HG02571 (cell line): ENCODE measurements at regions not wholly inside any gene's neighbourhood (a gene's known extent, or its start where the extent isn't known, plus 50 kb on each side); places are given as distances from the start of the nearest gene placed in this dataset.

ENCODE experiments used
- ATAC-seq: cut with Tn5 transposase; IDR thresholded peaks from one replicate; pipeline ENCODE4 v1.9.1; 2021; ENCODE audit warnings: mild to moderate bottlenecking, moderate library complexity; ENCODE audit not compliant: unreplicated experiment

DNA sequence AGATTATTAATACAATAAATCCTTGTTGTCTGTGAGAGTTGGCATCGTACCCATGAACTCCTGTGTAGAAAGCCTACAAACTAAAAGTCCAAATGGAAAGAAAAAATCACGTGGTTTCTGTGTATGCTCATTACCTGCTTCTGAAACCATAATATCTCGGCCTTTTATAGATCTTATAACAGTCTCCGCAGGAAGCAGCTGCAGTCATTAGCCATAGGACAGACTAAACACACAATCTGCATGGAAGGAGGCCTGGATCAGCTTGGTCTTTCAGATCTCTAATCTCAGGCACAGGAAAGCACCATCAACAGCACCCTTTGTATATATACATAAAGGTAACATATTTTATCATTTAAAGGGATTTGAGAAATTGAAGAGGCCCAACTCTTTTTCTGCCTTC is 508.9 kb upstream of the TCF4 start:
- ATAC-seq: no peak

DNA sequence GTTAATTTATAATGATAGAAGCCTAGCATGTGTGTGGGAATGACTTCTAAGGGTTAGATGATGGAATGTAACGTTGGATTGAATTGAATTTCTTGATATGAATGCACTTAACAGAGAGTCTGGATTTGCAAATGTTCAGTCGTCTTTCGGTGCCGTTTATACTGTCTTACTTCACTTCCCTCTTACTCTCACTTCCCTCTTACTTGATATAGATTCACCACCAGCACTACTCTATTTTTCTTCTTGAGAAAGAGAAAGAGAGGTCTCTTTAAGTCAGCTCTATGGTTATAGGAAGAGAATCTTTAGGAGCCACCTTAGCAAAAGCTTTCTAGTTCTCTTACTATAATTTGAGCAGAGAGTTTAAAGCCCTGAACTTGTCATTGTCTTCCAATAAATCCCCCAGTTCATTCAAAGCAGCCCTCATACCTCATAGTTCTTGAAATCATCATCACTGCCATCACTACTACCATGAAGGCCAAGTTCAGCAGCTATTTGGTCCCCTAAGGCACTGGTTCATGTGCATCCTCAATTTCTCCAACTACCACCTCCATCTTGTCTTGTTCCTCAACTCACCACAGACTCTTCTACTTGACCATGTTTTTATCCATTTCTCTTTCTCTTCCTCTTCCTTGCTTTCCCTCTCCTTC is 501.7 kb upstream of the TCF4 start:
- no peak for ATAC-seq

DNA sequence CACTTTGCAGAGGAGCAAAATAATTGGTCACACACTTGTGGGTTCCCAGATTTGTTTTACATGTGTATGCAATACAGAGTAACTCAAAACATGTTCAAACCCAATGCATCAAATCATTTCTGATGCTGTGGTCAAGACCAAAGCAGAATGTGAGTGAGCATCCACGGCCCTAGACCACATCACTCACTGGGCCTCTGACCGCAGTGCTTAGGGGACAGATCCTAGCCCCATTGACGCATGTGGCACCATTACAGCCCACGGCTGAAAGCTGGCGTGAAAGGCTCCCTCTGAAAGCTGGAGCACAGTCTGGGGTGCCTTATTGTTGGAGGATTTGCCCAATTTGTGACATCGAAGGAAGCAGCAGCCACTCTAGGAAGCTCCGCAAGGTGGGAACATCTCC is 498.8 kb upstream of the TCF4 start:
- no peak for ATAC-seq

DNA sequence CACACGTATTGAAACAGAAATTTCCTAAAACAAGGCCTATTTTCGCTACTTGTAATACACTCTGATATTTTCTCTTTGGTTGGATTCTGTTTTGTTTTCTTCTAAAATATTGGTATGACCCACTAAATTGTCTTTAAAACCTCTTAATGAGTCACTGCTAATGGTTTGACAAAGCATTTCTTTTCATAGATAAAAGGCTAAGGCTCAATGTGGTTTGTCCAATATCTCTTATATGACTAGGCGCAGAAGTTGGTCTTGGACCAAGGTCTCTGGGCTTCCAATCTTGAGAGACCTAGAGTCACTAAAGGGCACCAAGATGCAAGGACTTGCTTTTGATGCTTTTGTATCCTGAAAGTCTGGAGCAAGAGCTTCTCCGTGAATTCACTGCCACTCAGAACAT is 498.2 kb upstream of the TCF4 start:
- no peak for ATAC-seq

DNA sequence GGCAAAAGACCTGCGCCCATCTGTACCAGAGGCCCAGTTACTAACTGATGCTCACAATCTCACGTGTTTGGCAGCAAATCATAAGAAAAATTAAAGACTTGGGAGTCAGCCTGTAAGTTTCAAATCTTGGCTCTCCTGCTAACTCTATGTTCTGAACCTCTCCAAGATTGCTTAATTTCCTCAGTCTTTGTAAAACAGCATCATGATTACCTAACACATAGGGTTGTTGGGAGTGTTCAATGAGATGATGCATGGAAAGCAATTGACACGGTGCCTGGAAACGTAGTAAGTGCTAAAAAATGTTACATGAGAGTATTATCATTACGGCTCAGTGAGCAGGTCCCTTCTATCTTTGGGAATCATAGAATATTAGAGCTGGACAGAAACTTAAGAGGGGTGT is 497.6 kb upstream of the TCF4 start:
- ATAC-seq: no peak

DNA sequence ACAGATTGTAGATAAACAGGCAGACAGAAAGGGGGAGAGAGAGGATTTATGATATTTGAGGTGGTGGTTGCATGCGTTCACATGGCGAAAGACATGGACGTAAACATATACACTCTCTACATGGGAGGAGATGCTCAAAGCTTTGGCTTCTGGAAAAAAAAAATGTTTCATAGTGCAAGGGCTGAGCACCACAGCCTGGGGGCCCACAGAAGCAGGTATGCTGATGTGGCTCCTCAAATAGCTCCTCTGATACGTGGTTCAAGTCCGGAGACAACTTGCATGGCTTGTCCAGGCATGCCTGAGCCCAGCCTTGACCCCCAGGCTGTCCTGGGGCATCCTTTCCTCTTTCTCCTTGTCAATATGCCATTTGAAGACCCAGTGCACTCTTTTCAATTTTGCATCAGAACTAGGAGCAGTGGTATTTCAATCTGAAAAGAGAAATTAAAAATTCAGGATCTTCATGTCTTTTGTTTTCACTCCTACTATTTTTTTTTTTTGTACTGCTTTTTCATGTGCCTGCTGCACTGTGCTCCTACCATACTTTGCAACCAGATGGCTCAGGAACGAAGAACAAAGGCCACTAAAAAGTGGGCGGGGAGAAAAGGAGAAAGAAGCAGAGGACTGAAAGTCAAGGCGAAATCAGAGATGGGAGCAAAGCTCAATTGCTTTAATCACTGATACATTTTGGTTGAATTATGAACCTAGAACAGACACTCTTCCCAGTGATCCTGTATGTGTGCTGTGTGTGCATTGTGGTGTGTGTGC is 495.7 kb upstream of the TCF4 start:
- no peak for ATAC-seq

DNA sequence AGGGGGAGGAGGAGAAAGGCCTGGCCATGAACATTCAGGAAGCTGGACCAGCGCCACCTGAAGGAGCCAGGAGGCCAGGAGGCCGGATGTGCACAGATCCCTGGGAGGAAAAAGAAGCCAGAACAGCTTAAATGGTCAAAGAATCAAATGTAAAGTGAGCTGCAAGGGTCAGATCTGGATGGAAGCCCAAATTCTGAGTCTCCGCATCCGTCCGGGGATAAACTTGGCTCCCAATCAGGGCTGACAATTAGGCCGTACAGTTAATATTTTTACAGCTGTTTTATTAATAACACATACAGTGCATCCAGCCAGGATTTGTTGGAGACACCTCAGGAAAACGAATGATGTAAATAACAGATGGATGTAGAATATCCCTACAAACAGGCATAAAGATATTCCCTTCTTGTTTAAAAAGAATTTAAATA is 495.1 kb upstream of the TCF4 start:
- no peak for ATAC-seq

DNA sequence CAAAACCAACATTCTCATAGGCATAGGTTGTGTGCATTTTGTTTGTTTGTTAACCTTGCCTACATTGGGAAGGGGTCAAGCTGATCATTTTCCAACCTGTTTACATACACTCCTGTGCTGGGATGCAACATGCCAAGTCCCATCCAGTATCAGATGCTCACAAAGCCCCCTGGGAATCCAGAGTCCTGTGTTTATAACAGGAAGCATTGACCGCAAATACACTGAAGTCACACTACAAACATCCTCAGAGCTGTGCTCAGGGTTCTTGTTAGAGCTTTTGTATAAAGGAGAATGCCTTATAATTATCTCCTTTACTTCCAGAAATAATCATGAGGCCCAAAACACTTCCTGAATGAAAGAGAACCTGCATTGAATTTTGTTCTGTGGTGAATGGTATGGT is 488.7 kb upstream of the TCF4 start:
- ATAC-seq: no peak

DNA sequence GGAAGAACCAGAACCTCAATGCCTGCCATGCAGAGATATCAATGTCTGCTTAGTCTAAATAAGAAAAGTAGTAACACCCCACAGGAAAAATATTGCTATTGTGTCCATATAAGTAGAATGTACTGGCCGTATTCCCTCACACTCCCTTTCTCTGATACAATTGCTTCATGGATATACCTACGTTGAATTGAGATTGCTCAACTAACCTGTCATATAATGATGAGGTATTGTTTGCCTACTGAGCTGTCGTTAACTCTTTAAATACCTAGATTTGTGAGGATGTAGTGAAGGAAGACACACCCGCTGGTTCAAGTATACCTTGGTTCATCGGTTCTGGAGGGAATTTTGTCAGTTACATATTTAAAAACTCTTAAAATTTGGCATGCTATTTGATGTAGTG is 480.7 kb upstream of the TCF4 start:
- ATAC-seq: no peak

DNA sequence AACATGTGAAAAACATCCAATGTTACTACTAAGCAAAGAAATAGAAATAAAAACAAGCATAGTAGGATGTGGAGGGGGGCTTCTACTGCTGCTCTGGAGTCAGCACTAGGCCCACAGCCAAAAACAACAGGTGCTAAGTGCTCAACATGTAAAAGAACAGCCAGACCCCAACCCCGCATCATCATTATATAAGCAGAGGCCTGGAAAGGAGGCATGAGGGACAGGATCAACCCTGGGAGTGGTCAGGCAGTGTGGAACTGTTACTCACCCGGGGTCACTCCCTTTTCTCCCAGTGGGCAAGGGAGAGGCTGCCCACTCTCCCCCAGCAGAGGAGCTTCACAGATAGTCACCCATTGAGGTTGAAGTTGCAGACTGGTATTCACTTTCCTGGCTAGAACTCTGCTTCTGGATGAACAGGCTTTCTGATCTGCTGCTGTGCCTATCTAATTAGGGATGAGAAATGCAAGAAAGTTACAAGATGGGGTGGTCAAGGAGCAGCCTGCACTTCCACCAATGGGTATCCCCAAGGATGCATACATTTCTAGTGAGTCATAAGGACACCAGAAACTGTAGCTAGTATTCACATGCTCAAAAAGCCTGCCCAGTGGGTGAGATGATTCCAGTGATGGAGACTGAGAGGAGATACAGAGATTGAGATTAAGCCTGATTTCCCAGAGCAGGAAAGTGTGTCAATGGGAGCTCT is 480.1 kb upstream of the TCF4 start:
- no peak for ATAC-seq

DNA sequence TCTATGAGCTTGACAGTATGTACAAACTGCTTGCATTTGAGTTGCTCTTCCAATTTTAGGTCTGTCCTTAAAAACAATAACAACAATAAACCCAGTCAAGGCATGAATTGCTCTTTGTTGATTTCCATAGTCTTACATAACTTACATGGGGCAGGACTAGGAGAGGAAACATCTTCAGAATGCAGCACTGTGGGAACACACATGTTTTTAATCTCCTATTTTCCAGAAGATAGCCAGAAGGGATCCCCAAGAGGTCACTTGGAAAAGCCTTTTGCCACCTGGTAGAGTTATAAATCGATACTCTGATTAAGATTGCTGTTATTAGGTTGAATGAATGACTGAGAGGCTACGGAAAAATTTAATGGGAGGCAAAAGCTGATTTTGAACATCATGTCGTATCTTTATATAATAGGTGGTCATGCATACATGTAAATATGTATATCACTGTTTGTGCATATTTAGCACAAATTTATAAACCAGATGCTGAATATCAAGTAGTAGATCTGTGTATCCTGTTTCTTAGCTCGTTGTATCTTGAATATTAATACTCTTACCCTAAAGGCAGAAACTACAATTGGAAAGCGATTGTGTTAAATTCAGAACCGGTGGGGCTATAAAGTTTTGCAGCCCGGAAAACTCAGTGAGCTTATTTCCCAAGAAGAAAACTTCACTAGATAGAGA is 479.4 kb upstream of the TCF4 start:
- no peak for ATAC-seq

DNA sequence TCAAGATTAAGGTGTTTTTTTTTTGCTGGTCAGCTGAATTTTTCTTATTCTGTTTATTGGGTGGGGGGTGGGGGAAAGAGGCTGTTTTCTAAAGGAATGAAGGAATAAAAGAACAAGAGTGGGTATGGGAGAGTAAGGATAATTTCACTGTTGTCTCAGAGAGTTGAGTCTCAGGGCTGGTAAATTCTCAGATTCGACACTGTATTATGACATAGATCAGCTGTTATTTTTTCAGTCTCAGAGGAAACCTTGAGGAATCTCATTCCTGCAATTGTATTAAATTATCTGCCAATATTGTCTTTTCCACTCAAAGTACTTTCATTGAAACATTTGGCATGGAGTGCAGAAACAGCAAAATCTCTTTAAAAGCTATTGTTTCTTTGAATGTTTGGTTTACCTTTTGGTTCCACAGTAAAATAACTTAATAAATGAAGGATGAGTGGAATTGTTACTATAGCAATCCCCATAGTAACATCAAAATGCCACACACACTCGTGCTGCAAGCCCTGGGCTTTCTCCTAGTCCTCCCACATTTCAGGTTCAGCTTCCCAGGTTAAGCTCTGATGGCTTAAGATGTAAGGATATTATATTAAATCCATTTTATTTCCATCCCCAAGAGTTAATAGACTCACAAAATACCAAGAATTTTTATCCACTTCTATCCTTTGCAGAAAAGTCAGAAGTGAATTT is 478.7 kb upstream of the TCF4 start:
- no peak for ATAC-seq

DNA sequence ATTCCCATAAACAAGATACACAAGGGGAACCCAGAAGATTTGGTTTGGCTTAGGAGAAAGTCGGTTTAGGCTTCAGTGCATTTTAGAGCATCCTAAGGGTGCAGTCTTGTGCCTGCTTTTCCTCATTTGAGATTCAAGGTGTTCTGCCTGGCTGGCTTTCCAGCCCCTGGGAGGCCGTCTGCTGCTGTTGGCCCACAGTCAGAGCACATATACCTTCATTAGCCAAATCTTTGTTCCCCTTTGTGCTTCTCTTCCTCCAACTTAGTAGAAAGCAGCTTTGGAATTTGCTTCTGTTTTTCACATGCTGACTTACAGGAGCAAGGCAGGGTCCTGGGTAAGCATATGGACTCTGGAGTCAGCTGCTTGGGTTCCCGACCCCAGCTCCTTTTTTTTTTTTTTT is 477.1 kb upstream of the TCF4 start:
- no peak for ATAC-seq

DNA sequence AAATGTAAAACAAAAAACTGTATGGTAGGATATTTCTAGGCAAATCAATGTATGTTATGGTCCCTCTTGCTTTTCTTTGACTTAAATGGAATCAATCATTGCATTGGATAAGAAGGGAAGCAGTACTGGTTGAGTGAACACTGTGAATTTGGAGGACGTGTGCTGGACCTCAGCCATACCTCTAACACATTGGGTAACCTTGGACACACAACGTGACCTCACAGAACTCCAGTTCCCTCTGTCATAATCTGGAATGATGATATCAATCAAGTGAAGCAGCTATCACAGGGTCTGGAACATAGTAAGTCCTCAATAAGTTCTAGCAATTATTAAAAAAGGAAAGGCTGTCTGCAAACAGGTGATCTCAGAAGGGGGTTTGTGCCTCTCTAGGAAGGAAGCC is 474.9 kb upstream of the TCF4 start:
- no peak for ATAC-seq

DNA sequence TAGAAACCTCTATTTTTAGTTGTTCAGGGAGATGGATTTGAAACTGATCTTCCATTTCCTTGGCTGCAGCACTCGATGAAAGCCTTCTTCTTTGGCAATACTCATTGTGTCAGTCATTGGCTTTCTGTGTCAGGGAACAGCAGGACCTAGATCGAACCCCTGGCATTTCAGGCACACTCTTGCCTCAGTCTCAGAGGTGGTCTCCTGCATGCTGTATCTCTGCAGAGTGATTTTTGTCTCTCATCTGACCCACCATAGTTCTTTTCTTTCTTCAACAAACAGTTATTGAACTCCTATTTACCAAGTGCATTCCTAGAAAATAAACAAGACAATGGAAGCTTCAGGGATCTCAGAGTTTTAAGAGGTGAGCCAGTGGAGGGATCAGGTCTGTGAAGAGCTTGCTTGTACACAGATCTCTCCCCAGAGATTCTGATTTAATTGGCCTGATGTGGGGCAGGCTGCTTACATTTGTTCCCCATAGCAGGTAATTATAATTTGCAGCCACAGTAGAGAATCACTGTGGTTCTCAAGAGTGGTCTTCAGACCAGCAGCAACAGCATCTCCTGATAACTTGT is 473.1 kb upstream of the TCF4 start:
- no peak for ATAC-seq

DNA sequence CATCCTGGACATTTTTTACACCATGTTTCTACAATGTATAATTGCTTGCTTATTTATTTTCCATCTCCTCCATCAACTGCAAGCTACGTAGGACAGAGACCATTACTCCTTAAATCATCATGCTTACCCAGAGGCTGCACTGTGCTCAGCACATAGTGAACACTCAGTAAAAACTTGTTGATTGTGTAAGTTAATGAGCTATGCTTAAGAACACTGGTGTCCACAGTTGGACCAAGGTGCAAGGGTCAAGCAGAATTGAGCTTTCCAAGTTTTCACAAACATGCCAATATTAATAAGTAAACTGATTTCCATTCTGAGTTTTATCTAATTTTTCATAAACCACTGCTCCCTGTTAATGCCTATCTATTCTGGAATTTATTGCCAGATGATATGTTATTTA is 464.2 kb upstream of the TCF4 start:
- ATAC-seq: no peak

DNA sequence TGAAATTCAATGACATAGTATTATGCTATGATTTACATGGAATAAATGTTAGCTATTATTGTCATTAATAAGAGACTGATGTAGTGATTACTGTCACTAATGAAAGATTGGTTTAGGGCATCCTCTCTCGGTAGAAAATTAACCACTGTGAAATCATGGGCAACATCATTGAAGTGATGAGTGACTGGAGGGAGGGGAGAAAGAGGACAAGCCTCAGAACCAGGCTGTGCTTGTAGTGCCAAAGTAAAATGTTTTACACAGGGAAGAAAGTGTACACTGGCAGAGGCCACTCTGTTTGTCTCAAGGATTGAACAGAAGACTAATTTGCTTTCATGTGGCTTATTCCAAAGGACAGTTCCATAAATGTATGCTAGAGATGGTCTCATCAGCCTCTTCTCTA is 456.2 kb upstream of the TCF4 start:
- no peak for ATAC-seq

DNA sequence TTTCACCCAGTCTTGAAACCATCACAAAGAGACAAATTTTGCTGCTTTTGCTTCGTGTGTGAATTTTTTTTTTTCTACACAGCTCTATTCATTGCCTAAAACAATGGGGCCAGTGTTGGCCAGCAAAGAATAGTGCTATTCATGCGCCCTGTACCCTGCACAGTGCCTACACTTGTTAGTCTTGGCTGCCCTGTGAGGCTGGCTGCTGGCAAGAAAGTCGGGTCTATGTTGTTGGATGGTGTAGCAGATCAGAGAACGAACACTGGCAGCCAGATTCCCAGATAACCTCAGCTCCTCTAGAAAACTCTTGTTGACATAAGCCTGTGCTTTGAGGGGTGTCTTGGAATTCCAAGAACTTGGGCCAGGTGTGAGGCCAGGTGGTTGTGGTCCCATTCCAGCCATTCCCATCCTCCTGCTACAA is 455.7 kb upstream of the TCF4 start:
- ATAC-seq: no peak

DNA sequence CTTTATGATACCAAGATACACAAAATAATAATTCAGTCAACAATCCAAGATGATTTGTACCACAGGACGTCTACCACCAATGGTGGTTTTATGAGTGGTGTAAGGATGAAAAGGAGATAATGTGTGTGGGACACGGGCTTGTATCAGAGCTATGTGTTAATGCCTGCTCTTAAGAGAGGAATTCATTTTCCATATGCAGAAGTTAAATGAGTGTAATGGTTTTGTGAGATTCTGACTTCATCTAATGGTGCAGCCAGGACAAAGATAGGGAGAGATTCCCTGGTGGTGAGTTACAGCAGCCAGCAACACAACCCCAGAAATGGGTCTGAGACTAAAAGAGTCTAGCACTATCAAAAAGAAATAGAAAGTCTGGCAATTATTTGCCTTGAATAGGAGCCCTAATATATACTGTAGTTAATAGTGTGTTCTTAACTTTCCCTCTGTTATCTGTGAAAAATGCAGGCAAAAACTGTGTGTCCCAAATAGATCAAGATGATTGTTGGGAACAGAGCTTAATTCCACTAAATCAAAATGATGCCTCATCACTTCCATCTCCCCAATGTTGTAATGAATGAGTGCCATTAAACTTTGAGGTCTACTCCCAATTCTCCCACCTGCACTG is 455.0 kb upstream of the TCF4 start:
- ATAC-seq: no peak
